GM19035 (cell line): ENCODE measurements at regions not wholly inside any gene's neighbourhood (a gene's known extent, or its start where the extent isn't known, plus 50 kb on each side); places are given as distances from the start of the nearest gene placed in this dataset.

ENCODE experiments used
- ATAC-seq: cut with Tn5 transposase; IDR thresholded peaks from one replicate; pipeline ENCODE4 v1.9.1; 2021; ENCODE audit not compliant: unreplicated experiment

DNA sequence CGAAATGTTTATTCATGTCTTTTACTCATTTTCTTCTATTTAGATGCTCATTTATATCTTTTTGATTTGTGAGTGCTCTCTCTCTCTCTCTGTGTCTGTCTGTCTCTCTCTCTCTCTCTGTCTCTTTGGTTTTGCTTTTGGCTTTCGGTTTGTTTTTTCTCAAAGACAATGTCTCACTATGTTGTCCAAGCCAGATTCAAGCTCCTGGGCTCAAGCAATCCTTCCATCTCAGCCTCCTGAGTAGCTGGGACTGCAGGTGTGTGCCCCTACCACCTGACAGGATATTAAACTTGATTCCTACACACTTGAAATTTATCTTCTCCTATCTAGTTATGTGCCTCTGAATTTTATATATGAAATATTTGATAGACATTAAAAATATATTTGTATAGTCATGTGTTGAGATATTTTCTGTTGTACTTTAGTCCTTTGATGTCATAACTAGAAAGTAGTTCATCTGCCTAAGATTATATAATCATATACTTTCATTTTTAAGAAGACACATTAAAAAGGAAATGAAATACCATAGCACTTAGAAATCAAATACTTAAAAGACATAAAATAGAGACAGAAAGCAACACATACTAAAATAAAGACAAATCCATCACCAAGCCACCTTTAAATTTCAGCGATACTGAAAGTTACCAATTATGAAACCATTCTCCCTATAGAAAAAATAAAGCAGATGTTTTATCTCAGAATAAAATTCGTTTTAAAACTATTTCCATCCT lies 68.1 kb upstream of the SFMBT2 start:
- ATAC-seq = no peak

DNA sequence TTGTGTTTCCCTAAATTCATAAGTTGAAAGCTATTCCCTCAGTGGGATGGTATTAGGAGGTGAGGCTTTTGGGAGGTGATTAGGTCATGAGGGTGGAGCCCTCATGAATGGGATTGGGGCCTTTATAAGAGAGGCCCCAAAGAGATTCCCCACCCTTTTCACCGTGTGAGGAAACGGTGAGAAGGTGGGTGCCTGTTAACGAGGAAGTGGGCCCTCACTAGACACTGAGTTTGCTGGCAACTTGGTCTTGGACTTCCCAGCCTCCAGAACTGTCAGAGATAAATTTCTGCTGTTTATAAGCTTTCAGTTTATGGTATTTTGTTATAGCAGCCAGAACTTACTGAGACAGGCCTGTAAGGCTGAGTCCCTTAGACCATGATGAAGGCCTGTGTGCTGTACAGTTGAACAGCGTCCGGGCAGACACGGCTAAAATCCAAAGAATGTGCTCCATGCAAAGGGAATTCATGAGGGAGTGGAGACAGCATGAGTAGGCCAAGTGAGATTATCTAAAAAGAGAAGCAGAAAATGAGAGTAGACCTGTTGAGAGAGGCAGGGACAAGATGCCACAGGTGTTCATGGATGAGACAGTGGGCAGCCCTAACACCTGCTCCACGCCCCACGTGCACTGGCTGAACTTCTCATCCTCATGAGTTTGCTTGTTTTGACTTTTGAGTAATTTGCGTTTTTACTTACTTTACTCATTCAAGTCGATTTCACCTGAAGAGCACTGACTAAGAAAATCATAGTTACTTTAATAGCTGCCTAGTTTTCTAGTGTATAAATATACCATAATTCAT lies 66.9 kb upstream of the SFMBT2 start:
- no peak for ATAC-seq

DNA sequence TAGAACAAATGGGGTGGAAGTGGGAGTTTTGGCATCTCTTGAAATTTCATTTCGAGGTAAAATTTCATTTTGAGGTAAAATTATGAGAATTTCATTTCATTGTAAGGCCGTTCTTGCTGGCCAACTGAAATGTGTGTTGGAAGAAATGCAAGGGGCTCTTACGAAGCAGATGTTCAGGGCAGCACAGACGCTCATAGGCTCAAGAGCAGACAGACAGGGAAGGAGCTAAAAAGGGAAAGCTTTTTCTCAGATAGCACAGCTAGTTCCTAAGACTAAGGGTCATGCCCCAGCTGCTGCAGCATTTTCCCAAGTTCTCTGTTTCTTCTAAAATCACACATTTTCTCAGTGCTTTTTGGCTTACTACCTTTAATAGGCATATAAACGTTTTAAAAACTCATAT lies 65.1 kb upstream of the SFMBT2 start:
- ATAC-seq = no peak

GRCh38 chr10:7475046-7475911 lies 64.4 kb upstream of the SFMBT2 start:
- no peak for ATAC-seq

GRCh38 chr10:7474388-7474787 lies 63.6 kb upstream of the SFMBT2 start:
- no peak for ATAC-seq

GRCh38 chr10:7473474-7473873 lies 62.6 kb upstream of the SFMBT2 start:
- ATAC-seq = no peak

DNA sequence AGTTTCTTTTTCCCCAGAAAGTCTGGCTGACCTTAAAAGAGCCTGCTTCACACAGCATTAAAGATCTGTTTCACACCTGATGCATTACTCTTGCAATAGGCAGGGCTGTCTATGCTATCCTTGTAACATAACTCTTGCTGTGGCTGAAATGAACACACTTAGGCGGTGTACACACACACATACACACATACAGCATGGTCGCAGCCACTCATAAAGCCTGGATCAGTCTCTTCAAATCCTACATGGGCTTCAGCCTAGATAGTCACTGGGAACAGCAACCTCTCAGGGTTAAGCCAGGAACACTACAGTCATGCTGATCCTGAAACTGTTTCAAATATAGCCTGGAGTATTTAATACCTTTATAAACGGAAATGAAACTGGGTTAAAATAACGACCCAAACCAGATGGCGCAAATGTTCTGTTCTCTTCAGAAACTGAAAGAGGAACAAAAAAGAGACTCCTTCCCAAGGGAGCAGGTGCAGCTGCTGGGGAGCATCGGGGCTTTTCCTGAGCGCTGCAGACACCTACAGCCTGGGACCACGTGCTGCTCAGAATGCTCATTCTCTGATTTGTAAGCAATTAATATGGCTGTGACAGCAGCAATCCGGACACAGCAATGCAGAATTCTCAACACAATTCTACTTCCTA lies 61.0 kb upstream of the SFMBT2 start:
- ATAC-seq = peak; percentile 88

DNA sequence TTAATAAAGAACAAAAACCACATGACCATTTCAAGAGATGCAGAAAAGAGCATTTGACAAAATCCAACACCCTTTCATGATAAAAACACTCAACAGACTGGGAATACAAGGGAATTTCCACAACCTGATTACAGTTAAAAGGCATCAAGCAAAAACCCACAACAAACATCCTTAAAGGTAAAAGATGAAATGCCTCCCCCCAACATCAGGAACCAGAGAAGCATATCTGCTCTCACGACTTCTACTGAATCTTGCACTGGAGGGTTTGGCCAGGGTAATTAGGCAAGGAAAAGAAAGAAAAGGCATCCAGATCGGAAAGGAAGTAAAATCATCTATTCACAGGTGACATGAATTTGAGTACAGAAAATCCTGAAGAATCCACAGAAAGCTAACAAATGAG lies 59.5 kb upstream of the SFMBT2 start:
- ATAC-seq = no peak

DNA sequence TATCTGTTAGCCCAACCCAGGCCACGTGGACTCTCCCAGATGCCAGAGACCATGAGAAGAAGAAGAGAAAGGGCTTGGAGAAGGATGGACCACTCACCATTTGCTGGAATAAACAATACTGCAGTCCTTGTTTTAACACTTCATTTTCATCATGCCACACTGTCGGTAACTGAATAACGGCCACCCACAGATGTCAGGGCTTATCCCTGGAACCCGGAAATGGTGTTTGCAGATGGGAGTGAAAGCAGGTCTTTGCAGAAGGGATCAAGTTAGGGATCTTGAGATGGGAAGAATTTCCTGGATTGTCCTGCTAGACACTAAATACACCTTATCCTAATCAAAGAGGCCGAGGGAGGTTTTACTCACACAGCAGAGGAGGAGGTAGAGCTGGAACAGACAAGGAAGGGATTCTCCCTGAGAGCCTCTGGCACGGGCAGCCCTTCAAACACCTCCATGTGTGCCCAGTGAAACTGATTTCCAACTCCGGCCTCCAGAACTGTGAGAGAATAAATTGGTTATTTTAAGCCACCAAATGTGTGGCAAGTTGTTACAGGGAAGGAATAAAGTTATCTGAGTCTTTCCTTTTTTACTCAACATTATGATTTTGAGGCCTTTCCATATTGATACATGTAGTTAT lies 56.3 kb upstream of the SFMBT2 start:
- ATAC-seq = no peak

GRCh38 chr10:7464691-7465090 lies 53.9 kb upstream of the SFMBT2 start:
- ATAC-seq = no peak
